Heart right ventricle (tissue), 16 donors: ENCODE measurements at regions not wholly inside any gene's neighbourhood (a gene's known extent, or its start where the extent isn't known, plus 50 kb on each side); places are given as distances from the start of the nearest gene placed in this dataset.

Experiments
- ATAC-seq, 8 donors: fragments of 200-7000 bp; cut with Tn5 transposase; one replicate each; pipeline ENCODE4 v1.9.1; 2020; ENCODE audit warnings: mild to moderate bottlenecking in 8 of 8, moderate library complexity in 8 of 8, moderate number of reproducible peaks in 1 of 8
- DNase-seq, 2 donors: peaks; one replicate each; pipeline ENCODE4 v3.0.0-alpha.2; 2020
- H3K27ac ChIP-seq, 10 donors: fragments of 200-600 bp; sonication (generic) in 2 of 10; one replicate each; pipeline versions ENCODE4 v1.5.0 to v1.8.0; 2020 to 2022; ENCODE audit warnings: mild to moderate bottlenecking in 3 of 10
- H3K27me3 ChIP-seq, 7 donors: fragments of 200-600 bp; one replicate each; pipeline ENCODE4 v1.8.0; 2021 to 2022; ENCODE audit warnings: mild to moderate bottlenecking in 2 of 7
- H3K36me3 ChIP-seq, 9 donors: fragments of 200-600 bp; sonication (generic) in 1 of 9; one replicate each; pipeline versions ENCODE4 v1.5.0 to v1.8.0; 2020 to 2022; ENCODE audit warnings: mild to moderate bottlenecking in 2 of 9
- H3K4me1 ChIP-seq, 9 donors: fragments of 200-600 bp; sonication (generic) in 1 of 9; one replicate each; pipeline versions ENCODE4 v1.5.0 to v1.8.0; 2020 to 2022; ENCODE audit warnings: mild to moderate bottlenecking in 4 of 9
- H3K4me3 ChIP-seq, 10 donors: fragments of 200-600 bp; sonication (generic) in 2 of 10; one replicate each; pipeline versions ENCODE4 v1.5.0 to v1.8.0; 2020 to 2022; ENCODE audit warnings: mild to moderate bottlenecking in 7 of 10, moderate library complexity in 2 of 10
- H3K9me3 ChIP-seq, 11 donors: fragments of 200-600 bp in 10 of 11; sonication (generic) in 2 of 11; one replicate each; pipeline versions ENCODE4 v1.5.0 to v1.8.0; 2013 to 2022; ENCODE audit warnings: mild to moderate bottlenecking in 2 of 11, control low read depth in 1 of 11, moderate library complexity in 1 of 11
- WGBS, 2 donors: extraction: QIAGEN DNeasy Blood & Tissue Kit; methylation state at CpG; one replicate each; pipeline ENCODE4 v1.1.7; 2013; ENCODE audit warnings: inconsistent platforms in 1 of 2; 5-methylcytosine and 5-hydroxymethylcytosine counted together
- intact Hi-C, 10 donors: fragments of 100-400 bp; cut with DNase I; formaldehyde crosslinking; loops; one replicate each; pipeline versions ENCODE4 v1.11.1 to v1.14.2; 2022
- TF ChIP-seq, protein P1 (sequence below), 9 donors: fragments of 200-600 bp; sonication (generic) in 2 of 9; IDR thresholded peaks; one replicate each; pipeline versions ENCODE4 v1.5.0 to v1.8.0; 2021 to 2022; ENCODE audit warnings: antibody characterized with exemption in 9 of 9, mild to moderate bottlenecking in 5 of 9, moderate library complexity in 1 of 9
- donor health status: Arrhythmogenic right ventricular cardiomyopathy.
- donor health status: ischemic (EF 13 %, LVEDD 7.1; RV severe dilation, severe dysfunction).
- donor health status: healthy with polysubstance abuse.
- donor health status: DM: no; HTN: yes; CAD: no.
- donor health status: DM: no; HTN: no; CAD: no.
- donor health status: ischemic (EF 25% LVEDD 6.9; RV normal size, moderate dysfunction).
- donor health status: ischemic (EF 25% LVEDD 5.7; RV mildly dilated, moderate dysfunction).
- donor health status: healthy.
- donor health status: DM: yes; HTN: yes; CAD: no.
- donor health status: Ischemic cardiomyopathy.
- donor health status: ischemic (EF 35%, LVEDD 5.7; RV mildly dilated, moderate dysfunction).
- donor health status: nonischemic (EF 11% LVEDD 7.7; RV severe dilation, severe dysfunction).
- donor health status: DM: yes; HTN: yes; CAD: no.
- donor health status: PGD.
- donor health status: ischemic (EF 29% LVEDD 5.4; RV normal size, mild dysfunction).
- donor health status: nonischemic (EF 23%, LVEDD 6.1; RV moderate dilation, normal function).

DNA sequence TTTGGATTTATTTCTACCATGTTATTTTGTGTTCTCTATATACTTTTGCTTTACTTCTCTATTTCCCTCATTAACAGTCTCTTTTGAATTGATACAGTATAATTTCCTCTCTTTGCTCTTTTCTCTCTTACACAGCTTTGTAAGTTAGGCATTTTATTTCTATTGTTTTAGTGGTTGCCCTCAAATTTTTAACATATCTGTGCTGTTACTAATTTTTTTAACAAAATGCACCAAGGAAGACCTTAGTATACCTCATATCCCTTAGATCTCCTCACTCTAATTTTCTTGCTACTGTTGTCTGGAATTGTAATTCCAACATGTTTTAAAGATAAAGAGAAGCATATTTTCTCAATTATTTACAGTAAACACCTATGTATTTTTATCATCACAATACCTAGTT, 416.8 kb upstream of the SLC14A2 start:
- intact Hi-C loops, result no loop called here
- H3K27me3 ChIP-seq, result peaks cover 0 to 9% (median 0%) of the 10 kb centered on the region in 7 donors
- no peak for ATAC-seq
- H3K36me3 ChIP-seq, result no peaks in the 10 kb centered on the region
- peaks cover 0 to 3% (median 0%) of the 10 kb centered on the region in 11 donors for H3K9me3 ChIP-seq
- TF ChIP-seq, protein P1, sequence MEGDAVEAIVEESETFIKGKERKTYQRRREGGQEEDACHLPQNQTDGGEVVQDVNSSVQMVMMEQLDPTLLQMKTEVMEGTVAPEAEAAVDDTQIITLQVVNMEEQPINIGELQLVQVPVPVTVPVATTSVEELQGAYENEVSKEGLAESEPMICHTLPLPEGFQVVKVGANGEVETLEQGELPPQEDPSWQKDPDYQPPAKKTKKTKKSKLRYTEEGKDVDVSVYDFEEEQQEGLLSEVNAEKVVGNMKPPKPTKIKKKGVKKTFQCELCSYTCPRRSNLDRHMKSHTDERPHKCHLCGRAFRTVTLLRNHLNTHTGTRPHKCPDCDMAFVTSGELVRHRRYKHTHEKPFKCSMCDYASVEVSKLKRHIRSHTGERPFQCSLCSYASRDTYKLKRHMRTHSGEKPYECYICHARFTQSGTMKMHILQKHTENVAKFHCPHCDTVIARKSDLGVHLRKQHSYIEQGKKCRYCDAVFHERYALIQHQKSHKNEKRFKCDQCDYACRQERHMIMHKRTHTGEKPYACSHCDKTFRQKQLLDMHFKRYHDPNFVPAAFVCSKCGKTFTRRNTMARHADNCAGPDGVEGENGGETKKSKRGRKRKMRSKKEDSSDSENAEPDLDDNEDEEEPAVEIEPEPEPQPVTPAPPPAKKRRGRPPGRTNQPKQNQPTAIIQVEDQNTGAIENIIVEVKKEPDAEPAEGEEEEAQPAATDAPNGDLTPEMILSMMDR (IDR thresholded peaks at IDR 0.05), result no peak
- H3K4me3 ChIP-seq, result no peak overlapping the region
- H3K27ac ChIP-seq, result no peak overlapping the region
- no peak for DNase-seq
- no peaks in the 10 kb centered on the region for H3K4me1 ChIP-seq

DNA sequence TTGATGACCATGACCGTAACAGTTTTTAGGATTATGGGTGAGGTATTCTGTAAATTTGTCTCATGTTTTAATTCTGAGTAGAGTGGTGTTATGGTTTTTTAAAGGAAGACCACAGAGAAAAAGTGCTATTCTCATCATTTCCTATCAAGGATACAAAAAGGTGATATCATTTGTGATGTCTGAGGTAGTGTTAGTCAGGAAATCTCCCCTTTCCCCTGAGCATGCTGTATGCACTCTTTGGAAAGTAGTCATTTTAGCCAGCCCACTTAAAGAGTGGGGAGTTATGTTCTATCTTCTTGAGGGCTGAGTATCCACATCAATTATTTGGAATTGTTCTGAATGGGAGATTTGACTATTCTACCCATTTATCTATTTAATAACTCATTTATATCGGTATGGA, 414.2 kb upstream of the SLC14A2 start:
- Histone ChIP-seq H3K27me3 (peaks cover 0 to 4% (median 0%) of the 10 kb centered on the region in 7 donors), H3K36me3 (no peaks in the 10 kb centered on the region), H3K9me3 (peaks cover 0 to 3% (median 0%) of the 10 kb centered on the region in 11 donors), H3K27ac (no peak overlapping the region), H3K4me1 (no peaks in the 10 kb centered on the region), H3K4me3 (no peak overlapping the region)
- TF ChIP-seq, protein P1 (IDR thresholded peaks at IDR 0.05), result no peak
- DNase-seq (no peak), ATAC-seq (no peak)
- 96 to 97% methylated on average over 2 of the region's 2 CpGs for WGBS, 2 donors
- intact Hi-C loops, result no loop called here

DNA sequence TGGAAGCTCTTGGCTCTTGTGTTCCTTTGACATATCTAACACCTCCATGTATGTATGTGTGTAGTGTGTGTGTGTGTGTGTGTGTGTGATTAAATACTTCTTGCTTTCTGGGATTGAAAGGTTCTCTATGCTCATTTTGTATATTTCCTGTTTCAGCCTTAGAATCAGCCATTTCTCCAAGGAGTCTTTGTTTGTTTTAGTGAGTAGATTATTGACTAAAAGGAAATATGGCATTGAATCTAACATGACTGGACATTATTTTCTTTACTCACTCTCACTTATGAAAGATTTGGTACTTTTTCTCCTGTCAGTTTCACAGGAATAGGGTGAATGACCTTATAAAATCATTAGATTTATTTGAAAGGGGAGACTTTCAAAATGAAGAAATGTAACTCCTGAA, 413.8 kb upstream of the SLC14A2 start:
- no peaks in the 10 kb centered on the region for H3K36me3 ChIP-seq
- TF ChIP-seq, protein P1 (IDR thresholded peaks at IDR 0.05), result no peak
- H3K4me3 ChIP-seq, result no peak overlapping the region
- H3K27ac ChIP-seq, result no peak overlapping the region
- H3K9me3 ChIP-seq, result peaks cover 0 to 3% (median 0%) of the 10 kb centered on the region in 11 donors
- no peak for ATAC-seq
- no peaks in the 10 kb centered on the region for H3K4me1 ChIP-seq
- peaks cover 0 to 4% (median 0%) of the 10 kb centered on the region in 7 donors for H3K27me3 ChIP-seq
- intact Hi-C loops, result no loop called here
- no peak for DNase-seq

DNA sequence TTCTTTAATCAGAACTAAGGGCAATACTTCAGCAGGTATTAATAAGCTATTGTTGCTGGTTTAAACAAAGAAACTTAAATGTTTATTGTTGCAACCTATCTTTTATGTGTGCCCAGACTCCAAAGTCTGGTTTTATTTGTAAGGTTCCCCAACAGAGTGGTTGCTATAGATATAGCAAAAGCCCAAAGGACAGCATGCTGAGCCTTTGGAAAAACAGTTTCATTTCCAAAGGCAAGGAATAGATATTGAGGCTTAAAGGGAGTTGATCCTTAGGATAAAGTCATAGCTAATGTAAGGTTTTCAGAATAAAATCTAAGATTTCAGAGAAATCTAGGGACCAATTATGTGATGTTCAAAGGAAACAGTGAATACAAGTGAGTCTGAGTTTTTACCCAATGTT, 413.2 kb upstream of the SLC14A2 start:
- Histone ChIP-seq H3K4me3 (no peak overlapping the region), H3K27ac (no peak overlapping the region), H3K27me3 (peaks cover 0 to 4% (median 0%) of the 10 kb centered on the region in 7 donors), H3K4me1 (no peaks in the 10 kb centered on the region), H3K9me3 (peaks cover 0 to 3% (median 0%) of the 10 kb centered on the region in 11 donors), H3K36me3 (no peaks in the 10 kb centered on the region)
- no peak for DNase-seq
- no peak for ATAC-seq
- intact Hi-C loops, result no loop called here
- TF ChIP-seq, protein P1 (IDR thresholded peaks at IDR 0.05), result no peak

DNA sequence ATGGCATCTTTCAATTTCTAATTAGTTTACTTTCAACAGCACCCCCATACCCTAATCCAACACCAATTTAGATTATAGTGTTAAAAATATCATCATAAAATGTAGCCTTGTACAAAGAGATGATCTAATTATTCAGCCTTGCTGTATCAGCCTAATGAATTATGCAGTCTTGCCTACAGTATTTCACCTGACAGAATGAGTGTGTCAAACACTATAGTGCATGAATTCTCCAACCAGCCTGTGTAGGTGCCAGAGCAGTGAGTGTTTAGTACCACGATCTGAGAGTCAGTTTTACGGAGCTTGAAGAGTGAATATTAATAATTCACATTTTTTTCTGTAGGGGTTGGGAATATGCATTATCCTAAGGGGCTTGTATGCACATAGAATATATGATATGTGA, 411.6 kb upstream of the SLC14A2 start:
- no peaks in the 10 kb centered on the region for H3K4me1 ChIP-seq
- H3K27ac ChIP-seq, result no peak overlapping the region
- 81 to 85% methylated on average over 2 of the region's 2 CpGs for WGBS, 2 donors
- TF ChIP-seq, protein P1 (IDR thresholded peaks at IDR 0.05), result no peak
- H3K9me3 ChIP-seq, result peaks cover 0 to 3% (median 0%) of the 10 kb centered on the region in 11 donors
- no peaks in the 10 kb centered on the region for H3K36me3 ChIP-seq
- no peak for DNase-seq
- peaks cover 0 to 4% (median 0%) of the 10 kb centered on the region in 7 donors for H3K27me3 ChIP-seq
- intact Hi-C loops, result no loop called here
- ATAC-seq, result no peak
- no peak overlapping the region for H3K4me3 ChIP-seq
